ENCODE measurements at regions not wholly inside any gene's neighbourhood (a gene's known extent, or its start where the extent isn't known, plus 50 kb on each side); places are given as distances from the start of the nearest gene placed in this dataset.

DNA sequence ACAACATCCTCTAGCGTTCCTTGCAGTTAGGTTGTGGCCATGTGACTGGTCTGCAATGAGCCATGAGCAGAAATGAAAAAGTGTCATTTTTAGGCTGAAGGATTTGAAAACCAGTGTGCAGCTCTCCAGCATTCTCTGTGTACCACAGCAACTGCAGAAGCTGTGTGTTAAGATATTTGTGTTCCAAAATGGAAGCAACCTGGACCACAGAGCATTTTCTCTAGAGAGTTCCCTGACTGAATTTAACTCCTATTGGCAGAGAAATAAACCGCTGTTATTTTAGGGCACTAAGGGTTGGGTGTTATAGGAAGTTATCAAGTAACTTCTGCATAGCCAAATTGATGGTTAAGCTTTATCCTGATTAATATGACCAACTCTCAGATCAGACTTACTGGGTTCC lies 257.2 kb upstream of the THUMPD2 start:
- no peak for DNase-seq (ENCODE audit: low read depth, low spot score)
- POLR2A ChIA-PET = no interaction called here
- no peak overlapping the region for H3K4me3 ChIP-seq (ENCODE audit: low read depth, low read length)
- CTCF ChIA-PET = no interaction called here
- TF ChIP-seq, protein P1, sequence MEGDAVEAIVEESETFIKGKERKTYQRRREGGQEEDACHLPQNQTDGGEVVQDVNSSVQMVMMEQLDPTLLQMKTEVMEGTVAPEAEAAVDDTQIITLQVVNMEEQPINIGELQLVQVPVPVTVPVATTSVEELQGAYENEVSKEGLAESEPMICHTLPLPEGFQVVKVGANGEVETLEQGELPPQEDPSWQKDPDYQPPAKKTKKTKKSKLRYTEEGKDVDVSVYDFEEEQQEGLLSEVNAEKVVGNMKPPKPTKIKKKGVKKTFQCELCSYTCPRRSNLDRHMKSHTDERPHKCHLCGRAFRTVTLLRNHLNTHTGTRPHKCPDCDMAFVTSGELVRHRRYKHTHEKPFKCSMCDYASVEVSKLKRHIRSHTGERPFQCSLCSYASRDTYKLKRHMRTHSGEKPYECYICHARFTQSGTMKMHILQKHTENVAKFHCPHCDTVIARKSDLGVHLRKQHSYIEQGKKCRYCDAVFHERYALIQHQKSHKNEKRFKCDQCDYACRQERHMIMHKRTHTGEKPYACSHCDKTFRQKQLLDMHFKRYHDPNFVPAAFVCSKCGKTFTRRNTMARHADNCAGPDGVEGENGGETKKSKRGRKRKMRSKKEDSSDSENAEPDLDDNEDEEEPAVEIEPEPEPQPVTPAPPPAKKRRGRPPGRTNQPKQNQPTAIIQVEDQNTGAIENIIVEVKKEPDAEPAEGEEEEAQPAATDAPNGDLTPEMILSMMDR (IDR thresholded peaks at IDR 0.05; ENCODE audit: insufficient read depth, low read length, missing control alignments) = no peak

DNA sequence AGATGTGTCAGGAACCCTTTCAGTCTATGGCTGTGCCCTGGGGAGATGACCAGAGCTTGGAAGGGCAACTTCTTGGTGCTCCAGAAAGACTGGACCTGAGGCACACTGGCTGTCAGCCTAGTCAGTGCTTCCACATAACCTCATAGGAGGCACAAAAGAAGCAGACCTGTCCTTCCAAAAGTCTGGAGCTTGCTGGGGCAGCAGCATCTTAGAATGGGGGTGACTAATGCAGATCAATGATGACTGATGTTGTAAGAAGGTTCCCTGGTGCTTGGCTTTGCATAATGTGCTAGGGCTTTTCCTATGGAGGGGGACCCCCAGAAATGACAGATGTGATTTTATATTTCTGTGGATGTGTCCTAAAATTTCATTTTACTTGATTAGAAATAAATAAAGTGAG lies 255.7 kb upstream of the THUMPD2 start:
- H3K4me3 ChIP-seq (ENCODE audit: low read depth, low read length) = no peak overlapping the region
- CTCF ChIA-PET = no interaction called here
- POLR2A ChIA-PET = interaction anchor here (0.8 to 2.8 kb wide), 9 partner anchors 8 to 121 kb away, joined by 3 to 15 read pairs (median 4); no protein-coding TSS in a partner anchor
- no peak for DNase-seq (ENCODE audit: low read depth, low spot score)
- TF ChIP-seq, protein P1 (IDR thresholded peaks at IDR 0.05; ENCODE audit: insufficient read depth, low read length, missing control alignments) = no peak

DNA sequence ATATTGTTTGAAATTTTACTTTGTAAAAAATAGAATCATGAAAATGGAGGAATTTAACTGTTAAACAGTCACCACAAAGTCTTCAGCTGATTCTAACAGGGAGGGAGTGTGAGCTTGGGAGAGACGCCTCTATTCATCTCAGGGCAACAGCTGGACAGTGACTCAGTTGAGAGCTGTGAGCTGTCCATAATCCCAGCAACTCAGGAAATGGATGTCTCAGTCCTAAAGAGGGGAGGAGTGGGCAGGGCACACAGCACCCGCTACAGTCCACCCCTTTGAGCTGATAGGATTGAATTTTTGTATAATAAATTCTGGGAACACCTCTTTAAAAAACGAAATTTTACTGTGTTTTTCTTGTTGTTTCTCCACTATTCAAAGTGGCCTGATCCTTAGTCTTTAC lies 255.1 kb upstream of the THUMPD2 start:
- CTCF ChIA-PET = interaction anchor here (0.9 to 1.2 kb wide), 2 partner anchors 8 to 67 kb away, joined by 3 read pairs; no protein-coding TSS in a partner anchor
- TF ChIP-seq, protein P1 (IDR thresholded peaks at IDR 0.05; ENCODE audit: insufficient read depth, low read length, missing control alignments) = no peak

DNA sequence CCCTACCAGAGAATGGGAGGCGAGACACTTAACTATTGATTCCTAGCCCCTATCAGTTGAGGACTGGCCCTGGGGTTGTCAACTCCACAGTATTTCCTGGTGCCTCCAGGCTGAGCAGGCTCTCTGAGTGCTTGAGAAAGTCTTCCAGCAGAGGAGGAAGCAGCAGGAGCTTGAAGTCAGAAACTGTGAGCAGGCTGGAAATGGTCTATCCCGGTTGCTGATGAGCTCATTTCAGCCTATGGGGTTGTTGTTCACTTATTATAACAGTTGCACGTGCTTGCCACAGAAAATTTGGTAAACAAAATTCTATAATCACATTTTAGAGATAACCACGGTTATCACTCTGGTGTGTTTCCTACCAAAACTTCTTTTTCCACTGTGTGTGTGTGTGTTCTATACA lies 254.7 kb upstream of the THUMPD2 start:
- CTCF ChIA-PET = interaction anchor here (0.9 to 1.4 kb wide), 3 partner anchors 9 to 68 kb away, joined by 3 read pairs; no protein-coding TSS in a partner anchor
- H3K4me3 ChIP-seq (ENCODE audit: low read depth, low read length) = no peak overlapping the region
- POLR2A ChIA-PET = interaction anchor here (0.7 to 2.8 kb wide), 12 partner anchors 9 to 368 kb away, joined by 3 to 27 read pairs (median 4); no protein-coding TSS in a partner anchor
- DNase-seq (ENCODE audit: low read depth, low spot score) = no peak
- TF ChIP-seq, protein P1 (IDR thresholded peaks at IDR 0.05; ENCODE audit: insufficient read depth, low read length, missing control alignments) = no peak

More for the DNA sequence above, 255.1 kb upstream of the THUMPD2 start:
- DNase-seq (ENCODE audit: low read depth, low spot score) = peak; percentile 82
- H3K4me3 ChIP-seq (ENCODE audit: low read depth, low read length) = no peak overlapping the region
- POLR2A ChIA-PET = interaction anchor here (0.7 to 2.8 kb wide), 11 partner anchors 9 to 367 kb away, joined by 3 to 27 read pairs (median 4); no protein-coding TSS in a partner anchor

DNA sequence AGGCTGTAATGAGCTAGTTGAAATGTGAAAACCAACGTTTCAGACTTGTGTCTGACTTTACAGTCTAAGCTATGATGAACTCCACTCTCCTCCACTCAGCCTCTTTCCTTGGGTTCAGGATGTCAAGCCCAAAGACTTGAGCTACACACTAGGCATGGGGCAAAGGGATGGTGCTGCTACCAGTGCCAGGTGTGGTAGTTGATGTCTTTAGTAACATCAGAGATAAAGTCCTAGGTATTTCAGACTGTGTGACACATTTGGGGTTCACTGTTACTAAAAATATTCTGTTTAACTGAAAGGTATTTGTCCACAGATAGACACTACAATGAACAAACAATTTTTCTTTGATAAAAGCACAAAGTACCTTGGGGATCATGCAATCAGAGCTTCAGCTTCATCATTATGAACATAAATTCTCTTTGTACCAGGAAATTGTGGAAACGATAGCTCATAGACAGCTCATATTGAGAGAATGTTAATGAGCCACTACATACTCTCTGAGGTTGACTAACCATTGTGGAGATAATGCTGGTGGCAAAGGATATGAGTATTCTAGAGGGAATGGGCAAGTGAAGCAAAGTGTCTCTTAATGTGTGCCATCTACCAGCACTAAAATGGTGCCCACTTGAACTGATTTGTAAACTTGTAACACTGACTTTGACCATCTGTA lies 253.7 kb upstream of the THUMPD2 start:
- POLR2A ChIA-PET = interaction anchor here (0.8 to 2.8 kb wide), 11 partner anchors 36 to 418 kb away, joined by 3 to 27 read pairs (median 4); no protein-coding TSS in a partner anchor
- CTCF ChIA-PET = interaction anchor here (1.2 to 1.4 kb wide), 2 partner anchors 10 to 28 kb away, joined by 3 read pairs; no protein-coding TSS in a partner anchor
- TF ChIP-seq, protein P1 (IDR thresholded peaks at IDR 0.05; ENCODE audit: insufficient read depth, low read length, missing control alignments) = no peak
- DNase-seq (ENCODE audit: low read depth, low spot score) = peak; percentile 85
- H3K4me3 ChIP-seq (ENCODE audit: low read depth, low read length) = no peak overlapping the region

DNA sequence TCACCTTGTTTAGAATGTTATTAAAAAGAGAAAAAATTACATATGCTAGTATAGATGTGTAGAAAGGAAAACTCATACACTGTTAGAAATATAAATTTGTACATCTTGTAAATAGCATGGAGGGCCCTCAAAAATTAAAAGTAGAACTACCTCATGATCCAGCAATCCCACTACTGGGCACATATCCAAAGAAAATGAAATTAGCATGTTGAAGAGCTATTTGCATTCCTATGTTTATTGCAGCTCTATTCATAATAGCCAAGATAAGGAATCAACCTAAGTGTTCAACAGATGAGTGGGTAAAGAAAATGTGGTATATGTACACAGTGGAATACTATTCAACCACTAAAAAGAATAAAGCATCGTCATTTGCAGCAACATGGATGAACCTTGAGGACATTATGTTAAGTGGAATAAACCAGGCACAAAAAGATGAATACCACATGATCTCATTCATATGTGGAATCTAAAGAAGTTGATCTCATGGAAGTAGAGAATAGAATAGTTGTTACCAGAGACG lies 251.5 kb upstream of the THUMPD2 start:
- ChIA-PET CTCF (interaction anchor here (1.2 kb wide), 1 partner anchor 183 kb away, joined by 3 read pairs; no protein-coding TSS in a partner anchor), POLR2A (interaction anchor here (1.0 kb wide), 1 partner anchor 117 kb away, joined by 3 read pairs; no protein-coding TSS in a partner anchor)
- TF ChIP-seq, protein P1 (IDR thresholded peaks at IDR 0.05; ENCODE audit: insufficient read depth, low read length, missing control alignments) = no peak
- DNase-seq (ENCODE audit: low read depth, low spot score) = no peak
- H3K4me3 ChIP-seq (ENCODE audit: low read depth, low read length) = no peak overlapping the region
